Coronary artery (tissue), 2 donors: ENCODE measurements at regions not wholly inside any gene's neighbourhood (a gene's known extent, or its start where the extent isn't known, plus 50 kb on each side); places are given as distances from the start of the nearest gene placed in this dataset.
A peak's percentile ranks its signal among the peaks of the same experiment; 100 is the strongest.

ENCODE experiments used
- DNase-seq: peaks from one replicate; pipeline ENCODE4 v3.0.0-alpha.2; 2017; ENCODE audit warnings: low spot score
- H3K27ac ChIP-seq, 2 donors: fragments of 200-600 bp; sonication (generic); one replicate each; pipeline ENCODE4 v1.5.1; 2016 to 2019
- H3K4me3 ChIP-seq: fragments of 200-600 bp; sonication (generic); 2 replicates; pipeline ENCODE4 v1.5.1; 2016; ENCODE audit warnings: mild to moderate bottlenecking, moderate library complexity
- TF ChIP-seq, protein P1 (sequence below): fragments of 200-600 bp; sonication (generic); IDR thresholded peaks from one replicate; pipeline ENCODE4 v1.5.1; 2019; ENCODE audit warnings: antibody characterized with exemption

DNA sequence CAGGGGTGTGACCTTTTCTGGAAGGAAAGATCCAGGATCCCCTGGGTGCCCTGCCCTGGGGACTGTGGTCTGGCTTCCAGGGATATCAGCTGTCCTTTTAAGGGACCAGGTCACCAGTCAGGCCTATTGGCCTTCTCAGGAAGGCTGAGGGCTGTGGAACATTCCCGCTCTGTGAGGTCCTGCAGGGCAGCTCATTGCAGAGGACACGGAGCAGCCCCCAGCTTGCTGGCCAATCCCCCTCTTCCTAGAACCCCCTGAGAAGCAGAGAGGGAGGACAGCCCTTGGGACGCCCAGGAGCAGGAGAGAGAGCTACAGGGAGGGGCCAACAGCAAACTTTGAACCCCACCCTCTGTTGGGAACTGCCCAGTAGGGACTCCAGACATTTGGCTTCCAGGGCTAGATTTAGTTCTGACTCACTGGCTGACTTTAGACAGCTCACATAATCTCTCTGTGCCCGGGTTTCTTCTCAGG lies 67.9 kb upstream of the COL13A1 start:
- Histone ChIP-seq H3K4me3 (no peak overlapping the region), H3K27ac (peak overlapping the region; percentile 82 to 92)
- TF ChIP-seq, protein P1, sequence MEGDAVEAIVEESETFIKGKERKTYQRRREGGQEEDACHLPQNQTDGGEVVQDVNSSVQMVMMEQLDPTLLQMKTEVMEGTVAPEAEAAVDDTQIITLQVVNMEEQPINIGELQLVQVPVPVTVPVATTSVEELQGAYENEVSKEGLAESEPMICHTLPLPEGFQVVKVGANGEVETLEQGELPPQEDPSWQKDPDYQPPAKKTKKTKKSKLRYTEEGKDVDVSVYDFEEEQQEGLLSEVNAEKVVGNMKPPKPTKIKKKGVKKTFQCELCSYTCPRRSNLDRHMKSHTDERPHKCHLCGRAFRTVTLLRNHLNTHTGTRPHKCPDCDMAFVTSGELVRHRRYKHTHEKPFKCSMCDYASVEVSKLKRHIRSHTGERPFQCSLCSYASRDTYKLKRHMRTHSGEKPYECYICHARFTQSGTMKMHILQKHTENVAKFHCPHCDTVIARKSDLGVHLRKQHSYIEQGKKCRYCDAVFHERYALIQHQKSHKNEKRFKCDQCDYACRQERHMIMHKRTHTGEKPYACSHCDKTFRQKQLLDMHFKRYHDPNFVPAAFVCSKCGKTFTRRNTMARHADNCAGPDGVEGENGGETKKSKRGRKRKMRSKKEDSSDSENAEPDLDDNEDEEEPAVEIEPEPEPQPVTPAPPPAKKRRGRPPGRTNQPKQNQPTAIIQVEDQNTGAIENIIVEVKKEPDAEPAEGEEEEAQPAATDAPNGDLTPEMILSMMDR: no peak
- DNase-seq: no peak

DNA sequence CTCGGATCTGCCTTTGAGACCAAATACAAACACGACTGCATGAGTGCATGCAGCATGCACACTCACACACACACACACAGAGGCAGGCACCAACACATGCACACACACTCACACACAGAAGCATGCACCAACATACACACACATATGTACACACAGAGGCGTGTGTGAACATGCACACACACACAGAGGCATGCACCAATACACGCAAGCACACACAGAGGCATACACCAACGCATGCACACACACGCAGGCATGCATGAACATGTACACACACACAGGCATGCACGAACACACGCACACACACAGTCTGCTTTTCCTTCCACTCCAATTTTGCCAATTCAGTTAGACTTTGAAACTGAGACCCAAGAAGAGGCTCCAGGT lies 67.3 kb upstream of the COL13A1 start:
- H3K4me3 ChIP-seq: no peak overlapping the region
- peak overlapping the region in 1 of 2 donors; percentile 92 for H3K27ac ChIP-seq
- TF ChIP-seq, protein P1: no peak
- DNase-seq: no peak

DNA sequence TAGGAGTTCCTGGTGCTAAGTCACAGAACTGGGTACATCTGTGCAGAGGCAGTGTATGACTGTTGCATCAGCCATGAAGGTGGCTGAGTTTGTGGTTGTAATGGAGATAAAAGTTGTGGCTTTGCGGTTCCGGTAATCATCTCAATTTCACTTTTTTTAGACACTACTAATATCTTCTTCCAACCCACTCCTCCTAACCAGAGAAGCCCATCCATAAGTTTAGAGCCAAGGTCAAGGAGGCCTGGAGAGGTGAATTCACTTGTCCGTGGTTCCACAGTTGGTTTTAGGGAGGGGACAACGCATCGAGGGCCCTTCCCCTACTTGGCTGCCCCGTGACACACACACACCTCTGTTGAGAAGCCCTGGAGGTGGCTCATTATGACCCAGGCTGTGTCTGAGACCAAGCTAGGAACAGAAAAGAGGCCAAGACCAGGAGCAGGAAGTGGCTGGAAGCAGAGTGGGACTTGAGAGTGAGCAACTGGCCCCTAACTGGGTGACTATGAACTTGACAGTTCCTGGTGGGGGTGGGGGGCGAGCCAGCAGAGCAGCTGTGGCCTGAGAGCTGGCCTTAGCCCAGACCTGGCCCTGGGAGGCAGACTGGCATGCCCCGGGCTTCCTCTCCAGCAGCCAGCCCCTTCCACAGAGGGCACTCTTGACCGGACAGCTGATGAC lies 66.8 kb upstream of the COL13A1 start:
- no peak overlapping the region for H3K4me3 ChIP-seq
- H3K27ac ChIP-seq: peak overlapping the region in 1 of 2 donors; percentile 92
- TF ChIP-seq, protein P1: no peak
- DNase-seq: no peak

DNA sequence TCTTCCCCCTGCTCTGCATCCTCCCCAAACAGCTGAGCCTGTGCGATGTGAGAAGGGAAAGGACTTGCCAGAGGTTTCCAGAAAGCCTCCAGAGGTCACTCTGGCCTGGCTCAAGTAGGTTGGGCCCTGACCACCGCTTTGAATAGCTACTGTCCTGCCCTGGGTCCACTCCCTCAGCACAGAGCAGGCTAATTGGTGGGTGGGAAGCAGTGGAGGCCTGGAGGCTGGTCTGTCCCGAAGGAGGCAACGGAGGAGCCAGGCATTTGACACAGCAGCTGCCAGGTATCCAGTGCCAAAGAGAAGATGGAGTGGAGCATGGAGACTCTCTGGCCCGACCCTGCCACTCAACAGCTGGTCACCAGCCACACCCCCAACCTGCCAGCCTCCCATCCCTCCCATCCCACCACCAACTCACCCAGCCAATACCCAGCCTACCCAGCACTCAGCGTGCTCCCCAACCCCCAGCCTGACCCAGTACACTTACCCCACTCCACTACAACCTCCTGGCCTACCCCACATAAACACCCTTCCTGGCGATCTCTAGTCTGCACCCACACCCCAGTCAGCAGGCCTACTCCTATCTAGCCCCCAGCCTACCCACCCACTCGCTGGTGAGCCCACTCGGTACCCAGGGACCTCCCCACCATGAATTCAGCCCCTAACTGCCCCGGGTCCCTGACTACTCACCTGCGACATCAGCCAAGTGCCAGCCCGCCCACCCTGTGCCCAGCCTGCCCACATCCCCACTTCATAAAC lies 64.6 kb upstream of the COL13A1 start:
- TF ChIP-seq, protein P1: no peak
- peak overlapping the region in 1 of 2 donors; percentile 74 for H3K27ac ChIP-seq
- DNase-seq: no peak
- no peak overlapping the region for H3K4me3 ChIP-seq

DNA sequence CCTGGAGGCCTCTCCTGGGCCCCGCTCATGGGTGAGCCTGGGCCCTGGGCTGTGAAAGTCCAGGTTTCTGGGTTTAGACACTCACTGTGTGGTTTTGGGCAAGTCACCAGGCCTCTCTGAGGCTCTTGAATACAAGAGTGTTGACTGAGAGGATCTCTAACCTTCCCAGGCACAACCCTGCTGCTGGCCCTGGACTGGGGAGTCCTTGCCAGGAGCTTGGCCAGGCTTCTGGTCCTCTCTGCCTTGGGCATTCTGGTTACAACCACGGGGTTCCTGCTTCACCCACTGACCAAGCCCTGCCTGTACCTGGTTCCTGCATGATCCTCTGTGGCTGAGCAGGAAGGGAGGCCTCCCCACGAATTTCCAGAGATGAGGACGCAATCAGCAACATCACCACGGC lies 63.6 kb upstream of the COL13A1 start:
- TF ChIP-seq, protein P1: no peak
- no peak for DNase-seq
- H3K27ac ChIP-seq: peak overlapping the region in 1 of 2 donors; percentile 13

DNA sequence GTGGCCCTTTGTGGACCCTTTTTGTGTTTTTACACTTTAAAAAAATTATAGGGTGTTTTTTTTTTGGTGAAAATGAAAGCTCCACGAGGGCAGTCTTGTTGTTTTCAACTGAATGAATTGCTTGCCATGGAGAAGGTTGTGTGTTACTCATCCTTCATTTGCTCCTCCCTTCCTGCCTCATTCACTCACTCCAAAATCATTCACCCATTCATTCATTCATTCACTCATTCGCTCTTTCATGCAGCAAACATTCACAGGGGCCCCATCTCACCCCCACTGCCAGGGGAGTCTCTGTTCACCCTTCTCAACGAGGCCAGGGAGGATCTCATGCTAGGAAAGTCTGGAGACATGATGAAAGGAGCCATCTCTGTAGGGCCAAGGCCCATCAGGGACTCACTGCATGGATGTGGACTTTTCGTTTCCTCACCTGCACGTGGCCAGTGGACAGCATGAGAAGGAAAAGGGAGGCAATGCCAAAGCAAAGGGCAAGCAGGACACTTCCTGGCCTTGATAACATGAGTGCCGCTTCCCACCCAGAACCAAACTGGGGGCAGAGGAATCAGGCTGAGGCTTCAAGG lies 62.8 kb upstream of the COL13A1 start:
- no peak for DNase-seq
- Histone ChIP-seq H3K4me3 (no peak overlapping the region), H3K27ac (no peak overlapping the region)
- TF ChIP-seq, protein P1: no peak

More for the DNA sequence above, 63.6 kb upstream of the COL13A1 start:
- no peak overlapping the region for H3K4me3 ChIP-seq
